Ovary (tissue), 3 donors: ENCODE measurements at regions not wholly inside any gene's neighbourhood (a gene's known extent, or its start where the extent isn't known, plus 50 kb on each side); places are given as distances from the start of the nearest gene placed in this dataset.

Experiments used
- POLR2A ChIP-seq: fragments of 450-650 bp; IDR thresholded peaks from one replicate; pipeline ENCODE4 v1.6.1; 2017; ENCODE audit warnings: antibody characterized with exemption, mild to moderate bottlenecking, moderate library complexity
- TF ChIP-seq, protein P1 (sequence below), 3 donors: fragments of 450-650 bp in 2 of 3; fragments of 200-600 bp in 1 of 3; IDR thresholded peaks; one replicate each; pipeline versions ENCODE4 v1.5.1 to v1.8.0; 2016 to 2022; ENCODE audit warnings: antibody characterized with exemption in 3 of 3, mild to moderate bottlenecking in 1 of 3
- donor health status: DM: no; HTN: no; CAD: no.

DNA sequence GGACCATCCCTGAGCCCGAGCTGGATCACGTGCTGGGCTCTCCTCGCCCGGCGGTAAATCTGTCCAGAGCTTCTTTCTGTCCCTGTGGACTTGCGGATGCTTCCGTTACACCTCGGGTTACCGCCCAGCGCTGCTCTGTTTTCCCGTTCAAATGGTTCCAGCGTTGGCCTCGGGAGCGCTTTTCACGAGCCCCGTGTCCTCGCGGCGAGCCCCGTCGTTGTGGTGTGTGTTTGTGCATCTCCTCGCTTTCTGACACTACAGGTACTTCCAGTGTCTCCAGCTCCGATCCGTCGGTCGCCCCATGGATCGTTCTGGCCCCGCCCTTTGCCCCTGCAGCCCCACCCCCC, 77.4 kb downstream of the RTP5 start:
- TF ChIP-seq, protein P1, sequence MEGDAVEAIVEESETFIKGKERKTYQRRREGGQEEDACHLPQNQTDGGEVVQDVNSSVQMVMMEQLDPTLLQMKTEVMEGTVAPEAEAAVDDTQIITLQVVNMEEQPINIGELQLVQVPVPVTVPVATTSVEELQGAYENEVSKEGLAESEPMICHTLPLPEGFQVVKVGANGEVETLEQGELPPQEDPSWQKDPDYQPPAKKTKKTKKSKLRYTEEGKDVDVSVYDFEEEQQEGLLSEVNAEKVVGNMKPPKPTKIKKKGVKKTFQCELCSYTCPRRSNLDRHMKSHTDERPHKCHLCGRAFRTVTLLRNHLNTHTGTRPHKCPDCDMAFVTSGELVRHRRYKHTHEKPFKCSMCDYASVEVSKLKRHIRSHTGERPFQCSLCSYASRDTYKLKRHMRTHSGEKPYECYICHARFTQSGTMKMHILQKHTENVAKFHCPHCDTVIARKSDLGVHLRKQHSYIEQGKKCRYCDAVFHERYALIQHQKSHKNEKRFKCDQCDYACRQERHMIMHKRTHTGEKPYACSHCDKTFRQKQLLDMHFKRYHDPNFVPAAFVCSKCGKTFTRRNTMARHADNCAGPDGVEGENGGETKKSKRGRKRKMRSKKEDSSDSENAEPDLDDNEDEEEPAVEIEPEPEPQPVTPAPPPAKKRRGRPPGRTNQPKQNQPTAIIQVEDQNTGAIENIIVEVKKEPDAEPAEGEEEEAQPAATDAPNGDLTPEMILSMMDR (IDR thresholded peaks at IDR 0.05): no peak
- TF ChIP-seq POLR2A: no peak
